ENCODE measurements at regions not wholly inside any gene's neighbourhood (a gene's known extent, or its start where the extent isn't known, plus 50 kb on each side); places are given as distances from the start of the nearest gene placed in this dataset.
"Not testable (repeated sequence)": the region's sequence is repeated elsewhere in the genome, so short reads cannot be mapped to it uniquely, and the experiment has no call there.

- DNase-seq (ENCODE audit: low read depth in 2 of 2), result no peak
Observed at GRCh38 chr10:56104923-56105322, 256.1 kb downstream of the ZWINT start.

- DNase-seq (ENCODE audit: low read depth in 2 of 2), result no peak
Observed at GRCh38 chr10:56104487-56104886, 256.6 kb downstream of the ZWINT start.

GRCh38 chr10:56096226-56096517, 264.9 kb downstream of the ZWINT start:
- no peak for DNase-seq (ENCODE audit: low read depth in 2 of 2)

- DNase-seq (ENCODE audit: low read depth in 2 of 2), result no peak
Observed at GRCh38 chr10:56095506-56096225, 265.4 kb downstream of the ZWINT start.

- not testable (repeated sequence) for DNase-seq (ENCODE audit: low read depth in 2 of 2)
Observed at GRCh38 chr10:56093645-56094044, 267.4 kb downstream of the ZWINT start.

GRCh38 chr10:56091872-56092271, 269.2 kb downstream of the ZWINT start:
- DNase-seq (ENCODE audit: low read depth in 2 of 2), result no peak

- no peak for DNase-seq (ENCODE audit: low read depth in 2 of 2)
Observed at GRCh38 chr10:56090914-56091540, 270.0 kb downstream of the ZWINT start.

- no peak for DNase-seq (ENCODE audit: low read depth in 2 of 2)
Observed at GRCh38 chr10:56085406-56086122, 275.5 kb downstream of the ZWINT start.

GRCh38 chr10:56082169-56082568, 278.9 kb downstream of the ZWINT start:
- DNase-seq (ENCODE audit: low read depth in 2 of 2), result no peak

- no peak for DNase-seq (ENCODE audit: low read depth in 2 of 2)
Observed at GRCh38 chr10:56068473-56069263, 292.4 kb downstream of the ZWINT start.

- DNase-seq (ENCODE audit: low read depth in 2 of 2), result no peak
Observed at GRCh38 chr10:56068040-56068439, 293.0 kb downstream of the ZWINT start.

- no peak for DNase-seq (ENCODE audit: low read depth in 2 of 2)
Observed at GRCh38 chr10:56063642-56064041, 297.4 kb downstream of the ZWINT start.

GRCh38 chr10:56057860-56058259, 303.2 kb downstream of the ZWINT start:
- DNase-seq (ENCODE audit: low read depth in 2 of 2), result no peak

- DNase-seq (ENCODE audit: low read depth in 2 of 2), result no peak
Observed at GRCh38 chr10:56035489-56035888, 325.6 kb downstream of the ZWINT start.

- DNase-seq (ENCODE audit: low read depth in 2 of 2), result no peak
Observed at GRCh38 chr10:56028298-56029132, 332.5 kb downstream of the ZWINT start.

- no peak for DNase-seq (ENCODE audit: low read depth in 2 of 2)
Observed at GRCh38 chr10:56012101-56012500, 349.0 kb downstream of the ZWINT start.

GRCh38 chr10:56003555-56003954, 357.5 kb downstream of the ZWINT start:
- no peak for DNase-seq (ENCODE audit: low read depth in 2 of 2)

GRCh38 chr10:55989188-55989587, 371.9 kb downstream of the ZWINT start:
- DNase-seq (ENCODE audit: low read depth in 2 of 2), result no peak

GRCh38 chr10:55979203-55979602, 381.9 kb downstream of the ZWINT start:
- no peak for DNase-seq (ENCODE audit: low read depth in 2 of 2)

- DNase-seq (ENCODE audit: low read depth in 2 of 2), result no peak
Observed at GRCh38 chr10:55966101-55966500, 395.0 kb downstream of the ZWINT start.

- no peak for DNase-seq (ENCODE audit: low read depth in 2 of 2)
Observed at GRCh38 chr10:55943403-55943802, 417.7 kb downstream of the ZWINT start.

Measured in stimulated activated CD8-positive, alpha-beta memory T cell treated with anti-CD3 and anti-CD28 coated beads, Interleukin-2, amount 100 ng/mL, for 48 hours (primary cell).